ENCODE measurements at regions not wholly inside any gene's neighbourhood (a gene's known extent, or its start where the extent isn't known, plus 50 kb on each side); places are given as distances from the start of the nearest gene placed in this dataset.
A peak's percentile ranks its signal among the peaks of the same experiment; 100 is the strongest.

GRCh38 chr1:234941321-234942011, 187.2 kb downstream of the TOMM20 start:
- no peak for TF ChIP-seq CTCF (IDR thresholded peaks at IDR 0.05; ENCODE audit: extremely low read depth, missing control alignments)
- no peak for DNase-seq (ENCODE audit: low spot score)

GRCh38 chr1:234940841-234941240, 187.8 kb downstream of the TOMM20 start:
- DNase-seq (ENCODE audit: low spot score), result no peak
- TF ChIP-seq CTCF (IDR thresholded peaks at IDR 0.05; ENCODE audit: extremely low read depth, missing control alignments), result no peak

GRCh38 chr1:234938924-234939323, 189.7 kb downstream of the TOMM20 start:
- DNase-seq (ENCODE audit: low spot score), result no peak

GRCh38 chr1:234938135-234938534, 190.5 kb downstream of the TOMM20 start:
- no peak for DNase-seq (ENCODE audit: low spot score)
- TF ChIP-seq CTCF (IDR thresholded peaks at IDR 0.05; ENCODE audit: extremely low read depth, missing control alignments), result no peak

More at GRCh38 chr1:234938924-234939323, 189.7 kb downstream of the TOMM20 start:
- TF ChIP-seq CTCF (IDR thresholded peaks at IDR 0.05; ENCODE audit: extremely low read depth, missing control alignments), result no peak

- no peak for DNase-seq (ENCODE audit: low spot score)
- TF ChIP-seq CTCF (IDR thresholded peaks at IDR 0.05; ENCODE audit: extremely low read depth, missing control alignments), result no peak
Measured at GRCh38 chr1:234936612-234937389, 191.8 kb downstream of the TOMM20 start.

- no peak for DNase-seq (ENCODE audit: low spot score)
- no peak for TF ChIP-seq CTCF (IDR thresholded peaks at IDR 0.05; ENCODE audit: extremely low read depth, missing control alignments)
Measured at GRCh38 chr1:234934611-234935033, 194.0 kb downstream of the TOMM20 start.

GRCh38 chr1:234933475-234933874, 195.2 kb downstream of the TOMM20 start:
- DNase-seq (ENCODE audit: low spot score), result peak; percentile 71
- no peak for TF ChIP-seq CTCF (IDR thresholded peaks at IDR 0.05; ENCODE audit: extremely low read depth, missing control alignments)
